Vagina (tissue), 2 donors: ENCODE measurements at regions not wholly inside any gene's neighbourhood (a gene's known extent, or its start where the extent isn't known, plus 50 kb on each side); places are given as distances from the start of the nearest gene placed in this dataset.

Experiments
- POLR2A ChIP-seq, 2 donors: fragments of 450-650 bp; IDR thresholded peaks; one replicate each; pipeline ENCODE4 v1.6.1; 2017; ENCODE audit warnings: antibody characterized with exemption in 2 of 2, mild to moderate bottlenecking in 2 of 2, moderate library complexity in 2 of 2
- POLR2AphosphoS5 ChIP-seq, 2 donors: sonication (generic); formaldehyde crosslinking; IDR thresholded peaks; one replicate each; pipeline ENCODE4 v1.9.0; 2017; ENCODE audit warnings: antibody characterized with exemption in 2 of 2, mild to moderate bottlenecking in 2 of 2, low read depth in 1 of 2; ENCODE audit not compliant: insufficient read depth in 1 of 2
- TF ChIP-seq, protein P1 (sequence below), 3 experiments: fragments of 450-650 bp in 2 of 3; fragments of 200-600 bp in 1 of 3; sonication (generic) in 1 of 3; IDR thresholded peaks; one replicate each; pipeline ENCODE4 v1.5.1; 2017 to 2019; ENCODE audit warnings: antibody characterized with exemption in 3 of 3, mild to moderate bottlenecking in 2 of 3, moderate library complexity in 2 of 3

DNA sequence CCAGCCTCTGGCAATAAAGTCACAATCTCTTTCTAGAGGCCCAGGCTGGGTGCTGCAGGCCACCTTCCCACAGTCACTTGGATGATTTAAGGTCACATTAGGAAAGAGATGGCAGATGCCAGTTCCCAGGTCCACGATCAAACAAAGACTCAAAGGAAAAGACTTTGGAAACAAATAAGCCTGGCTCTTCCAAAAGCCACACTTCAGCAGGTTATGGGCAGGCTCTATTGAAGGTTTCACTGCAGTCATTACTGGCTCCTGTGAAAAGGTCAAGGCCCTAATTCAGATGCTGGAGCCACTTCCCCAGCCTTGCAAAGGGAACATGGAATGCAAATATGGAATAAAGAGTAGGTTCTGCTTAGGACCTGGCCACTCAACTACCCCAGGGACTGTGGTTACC lies 104.0 kb upstream of the ZNF32 start:
- no peak for TF ChIP-seq POLR2A (IDR thresholded peaks at IDR 0.05)
- TF ChIP-seq, protein P1, sequence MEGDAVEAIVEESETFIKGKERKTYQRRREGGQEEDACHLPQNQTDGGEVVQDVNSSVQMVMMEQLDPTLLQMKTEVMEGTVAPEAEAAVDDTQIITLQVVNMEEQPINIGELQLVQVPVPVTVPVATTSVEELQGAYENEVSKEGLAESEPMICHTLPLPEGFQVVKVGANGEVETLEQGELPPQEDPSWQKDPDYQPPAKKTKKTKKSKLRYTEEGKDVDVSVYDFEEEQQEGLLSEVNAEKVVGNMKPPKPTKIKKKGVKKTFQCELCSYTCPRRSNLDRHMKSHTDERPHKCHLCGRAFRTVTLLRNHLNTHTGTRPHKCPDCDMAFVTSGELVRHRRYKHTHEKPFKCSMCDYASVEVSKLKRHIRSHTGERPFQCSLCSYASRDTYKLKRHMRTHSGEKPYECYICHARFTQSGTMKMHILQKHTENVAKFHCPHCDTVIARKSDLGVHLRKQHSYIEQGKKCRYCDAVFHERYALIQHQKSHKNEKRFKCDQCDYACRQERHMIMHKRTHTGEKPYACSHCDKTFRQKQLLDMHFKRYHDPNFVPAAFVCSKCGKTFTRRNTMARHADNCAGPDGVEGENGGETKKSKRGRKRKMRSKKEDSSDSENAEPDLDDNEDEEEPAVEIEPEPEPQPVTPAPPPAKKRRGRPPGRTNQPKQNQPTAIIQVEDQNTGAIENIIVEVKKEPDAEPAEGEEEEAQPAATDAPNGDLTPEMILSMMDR (IDR thresholded peaks at IDR 0.05), result no peak
- no peak for TF ChIP-seq POLR2AphosphoS5 (IDR thresholded peaks at IDR 0.05; ENCODE audit: insufficient read depth in 1 of 2, low read depth in 1 of 2)
